D721Med (cell line): ENCODE measurements at regions not wholly inside any gene's neighbourhood (a gene's known extent, or its start where the extent isn't known, plus 50 kb on each side); places are given as distances from the start of the nearest gene placed in this dataset.
A peak's percentile ranks its signal among the peaks of the same experiment; 100 is the strongest.
"Not testable (repeated sequence)": the region's sequence is repeated elsewhere in the genome, so short reads cannot be mapped to it uniquely, and the experiment has no call there.

Experiments
- DNase-seq: peaks from one replicate; pipeline ENCODE4 v3.0.0; 2011; ENCODE audit warnings: low spot score; ENCODE audit not compliant: insufficient read length
- FAIRE-seq: peaks from 2 replicates; lab custom pipeline; 2011; peaks lifted over from hg19 to GRCh38; lab: Jason Lieb, UNC
- TF ChIP-seq, protein P1 (sequence below): IDR thresholded peaks from 2 replicates; pipeline ENCODE4 v1.5.1; 2012; ENCODE audit warnings: mild to moderate bottlenecking, control low read depth; ENCODE audit not compliant: insufficient read depth; ENCODE audit errors: missing control alignments

DNA sequence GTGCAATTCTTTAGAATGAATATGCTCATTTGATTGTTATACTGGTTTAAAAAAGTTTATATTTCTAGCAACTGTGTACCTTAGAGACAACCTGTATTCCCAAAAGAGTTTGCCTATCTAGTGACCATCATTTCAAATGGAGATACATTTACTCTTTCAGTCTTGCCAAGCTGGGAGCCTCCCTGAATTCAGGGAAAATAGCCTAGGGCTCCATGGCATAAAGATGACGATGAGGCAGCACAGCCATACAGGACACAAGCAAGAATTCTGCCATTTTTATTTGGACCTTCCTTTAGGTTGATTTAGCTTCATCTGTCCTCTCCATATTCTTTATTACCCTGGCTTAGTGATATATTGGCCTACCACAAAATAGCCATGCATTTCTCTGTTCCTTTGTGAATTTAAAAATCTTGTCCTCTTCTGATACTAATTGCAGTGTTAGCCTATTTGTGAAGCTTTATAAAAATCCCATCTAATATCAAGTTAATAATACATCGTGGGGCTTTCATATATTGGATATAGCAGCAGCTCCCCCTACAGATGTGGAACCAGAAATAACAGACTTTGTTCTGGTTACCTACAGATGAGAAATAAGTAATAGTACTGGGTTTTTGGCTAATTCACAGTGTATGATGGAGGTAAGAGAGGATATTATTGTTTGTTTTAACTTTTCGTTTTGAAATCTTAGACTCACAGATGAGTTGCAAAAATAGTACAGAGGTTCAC lies 1661.9 kb upstream of the PIK3C3 start:
- FAIRE-seq, result peak; percentile 25

DNA sequence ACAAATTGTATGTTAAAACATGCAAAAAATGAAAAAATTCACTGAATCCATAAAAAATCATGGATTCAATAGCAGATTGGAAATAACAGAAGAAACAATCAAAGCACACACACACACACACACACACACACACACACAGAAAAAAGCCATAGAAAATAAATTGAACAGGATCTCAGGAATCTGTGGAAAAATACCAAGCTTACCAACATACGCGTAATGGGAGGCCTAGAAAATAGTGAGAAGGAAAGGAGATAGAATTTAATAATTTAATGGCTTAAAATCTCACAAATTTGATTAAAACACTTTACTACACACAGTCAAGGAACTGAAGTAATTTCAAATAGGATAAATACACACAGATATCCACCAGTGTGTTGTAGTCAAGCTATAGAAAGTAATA lies 1671.5 kb upstream of the PIK3C3 start:
- DNase-seq (no peak), FAIRE-seq (peak; percentile 66)
- TF ChIP-seq, protein P1, sequence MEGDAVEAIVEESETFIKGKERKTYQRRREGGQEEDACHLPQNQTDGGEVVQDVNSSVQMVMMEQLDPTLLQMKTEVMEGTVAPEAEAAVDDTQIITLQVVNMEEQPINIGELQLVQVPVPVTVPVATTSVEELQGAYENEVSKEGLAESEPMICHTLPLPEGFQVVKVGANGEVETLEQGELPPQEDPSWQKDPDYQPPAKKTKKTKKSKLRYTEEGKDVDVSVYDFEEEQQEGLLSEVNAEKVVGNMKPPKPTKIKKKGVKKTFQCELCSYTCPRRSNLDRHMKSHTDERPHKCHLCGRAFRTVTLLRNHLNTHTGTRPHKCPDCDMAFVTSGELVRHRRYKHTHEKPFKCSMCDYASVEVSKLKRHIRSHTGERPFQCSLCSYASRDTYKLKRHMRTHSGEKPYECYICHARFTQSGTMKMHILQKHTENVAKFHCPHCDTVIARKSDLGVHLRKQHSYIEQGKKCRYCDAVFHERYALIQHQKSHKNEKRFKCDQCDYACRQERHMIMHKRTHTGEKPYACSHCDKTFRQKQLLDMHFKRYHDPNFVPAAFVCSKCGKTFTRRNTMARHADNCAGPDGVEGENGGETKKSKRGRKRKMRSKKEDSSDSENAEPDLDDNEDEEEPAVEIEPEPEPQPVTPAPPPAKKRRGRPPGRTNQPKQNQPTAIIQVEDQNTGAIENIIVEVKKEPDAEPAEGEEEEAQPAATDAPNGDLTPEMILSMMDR, result no peak

More for the DNA sequence above, 1661.9 kb upstream of the PIK3C3 start:
- TF ChIP-seq, protein P1, result peak; percentile 60
- DNase-seq, result no peak

DNA sequence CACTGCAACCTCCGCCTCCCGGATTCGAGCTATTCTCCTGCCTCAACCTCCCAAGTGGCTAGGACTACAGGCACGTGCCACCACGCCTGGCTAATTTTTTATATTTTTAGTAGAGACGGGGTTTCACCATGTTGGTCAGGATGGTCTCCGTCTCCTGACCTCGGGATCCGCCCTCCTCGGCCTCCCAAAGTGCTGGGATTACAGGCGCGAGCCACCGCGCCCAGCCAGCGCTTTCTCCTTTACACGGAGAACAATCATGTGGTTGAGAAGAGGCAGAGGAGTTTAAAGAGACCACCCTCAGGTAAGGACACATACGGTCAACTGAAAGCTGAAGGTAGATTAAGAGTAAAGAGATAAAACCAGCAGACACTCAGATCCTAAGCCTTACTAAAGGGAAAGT lies 1673.7 kb upstream of the PIK3C3 start:
- not testable (repeated sequence) for DNase-seq

DNA sequence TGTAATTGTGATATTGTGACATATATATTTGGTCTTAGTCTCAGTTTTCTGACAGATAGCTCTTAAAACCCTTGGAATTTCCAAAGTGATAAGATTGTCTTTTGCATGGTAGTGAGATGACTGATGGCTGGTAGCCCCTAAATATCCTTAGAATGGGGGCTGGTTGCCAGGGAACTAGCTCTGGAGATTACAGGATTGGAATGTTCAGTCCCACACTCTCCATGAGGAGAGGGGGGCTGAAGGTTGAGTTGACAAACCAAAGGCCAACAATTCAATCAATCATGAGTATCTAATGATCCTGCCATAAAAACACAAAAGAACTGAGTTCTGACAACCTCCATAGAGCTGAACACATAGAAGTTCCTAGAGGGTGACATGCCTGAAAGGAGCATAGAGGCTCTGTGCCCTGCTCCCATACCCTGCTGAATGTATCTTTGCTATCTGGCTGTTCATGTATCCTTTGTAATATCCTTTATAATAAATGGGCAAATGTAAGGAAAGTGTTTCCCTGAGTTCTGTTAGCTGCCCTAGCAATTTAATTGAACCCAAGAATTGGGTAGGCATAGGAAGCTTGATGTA lies 1680.3 kb upstream of the PIK3C3 start:
- no peak for DNase-seq

More for the DNA sequence above, 1673.7 kb upstream of the PIK3C3 start:
- not testable (repeated sequence) for FAIRE-seq

DNA sequence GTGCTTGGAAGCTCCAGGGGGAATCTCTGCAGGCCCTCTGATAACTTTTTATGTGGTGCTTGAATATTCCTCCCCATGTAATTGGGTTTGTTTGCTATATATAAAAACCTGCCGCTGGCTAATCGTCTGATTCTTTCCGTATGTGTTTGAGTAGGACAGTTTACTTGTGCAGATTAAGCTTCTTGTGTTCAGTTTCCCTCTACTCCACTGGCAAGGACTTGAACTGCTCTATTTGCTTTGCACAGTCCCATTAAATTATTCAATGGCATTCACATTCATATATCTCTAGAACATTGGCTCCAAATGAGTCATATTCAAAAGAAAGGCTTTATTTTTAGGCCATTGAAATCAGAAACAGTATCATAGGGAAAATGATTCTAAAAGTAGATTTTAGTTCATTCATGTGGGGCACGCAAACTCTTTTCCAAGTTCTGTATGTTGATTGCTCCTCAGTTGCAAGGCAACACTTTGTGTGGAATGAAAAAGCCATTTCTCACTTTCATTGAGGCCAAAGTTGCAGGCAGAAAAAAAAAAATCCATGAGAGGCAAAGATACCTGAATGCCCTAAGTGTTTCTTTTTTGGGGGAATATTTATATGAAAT lies 1682.3 kb upstream of the PIK3C3 start:
- DNase-seq (no peak), FAIRE-seq (no peak)
- TF ChIP-seq, protein P1, result no peak

More for the DNA sequence above, 1680.3 kb upstream of the PIK3C3 start:
- TF ChIP-seq, protein P1, result no peak
- FAIRE-seq, result no peak

DNA sequence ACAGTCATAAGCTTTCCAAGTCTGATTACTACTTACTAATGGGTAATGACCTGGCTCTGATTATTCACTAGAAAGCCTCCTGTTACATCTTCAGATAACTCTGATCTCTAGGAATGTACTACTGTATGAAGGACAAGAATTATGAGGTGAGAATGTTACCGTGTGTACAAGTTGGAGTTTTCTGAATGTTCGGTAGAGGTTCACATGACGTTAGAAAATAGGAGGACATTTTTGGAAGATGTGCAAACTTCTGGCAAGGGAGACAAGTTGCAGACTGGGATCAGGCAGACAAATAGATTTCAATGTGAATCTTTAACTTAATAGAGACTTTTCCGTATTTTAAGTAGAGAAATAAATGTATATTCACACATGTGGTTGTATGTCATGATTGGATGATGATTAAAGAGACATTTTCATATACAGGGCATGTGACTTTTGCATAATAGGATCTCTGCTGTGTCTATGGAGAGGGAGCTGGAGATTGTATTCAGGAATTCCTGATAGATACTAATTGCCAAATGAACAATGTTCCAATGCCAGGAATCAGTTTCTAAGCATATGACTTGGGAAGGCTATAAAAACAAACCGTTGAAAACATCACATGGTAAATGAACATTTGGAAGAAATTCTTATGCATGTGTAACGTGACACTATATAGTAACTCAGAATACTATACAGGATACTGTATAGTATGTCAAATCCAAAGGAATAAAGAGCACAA lies 1695.8 kb upstream of the PIK3C3 start:
- FAIRE-seq (peak; percentile 91), DNase-seq (no peak)
- TF ChIP-seq, protein P1, result no peak

DNA sequence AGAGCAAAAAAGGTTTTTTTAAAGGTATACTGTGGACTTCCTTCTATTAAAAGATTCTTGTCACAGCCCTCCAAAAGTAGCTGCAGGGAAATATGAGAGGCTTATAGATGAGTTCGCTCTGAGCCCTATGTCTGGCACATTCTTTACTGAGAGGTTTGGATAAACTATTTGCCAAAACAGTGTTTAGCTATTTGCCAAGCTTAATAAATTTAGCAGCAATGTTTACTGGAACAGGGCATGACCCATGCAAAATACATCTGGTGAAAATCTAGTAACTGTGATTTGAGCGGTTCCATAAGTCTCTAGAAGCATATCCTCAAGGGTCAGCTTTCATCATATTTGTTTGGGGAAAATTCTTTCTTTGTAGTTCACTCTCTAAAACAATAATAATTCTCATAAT lies 1696.7 kb upstream of the PIK3C3 start:
- DNase-seq, result no peak
- TF ChIP-seq, protein P1, result no peak
- FAIRE-seq, result no peak
